Activated CD4-positive, alpha-beta memory T cell treated with anti-CD3 and anti-CD28 coated beads, Interleukin-2, amount 10 ng/mL, durations not matched to agents 7 days and 5 days (primary cell): ENCODE measurements at regions not wholly inside any gene's neighbourhood (a gene's known extent, or its start where the extent isn't known, plus 50 kb on each side); places are given as distances from the start of the nearest gene placed in this dataset.

Experiments used
- CTCF ChIA-PET: fragments of 350-600 bp; sonication (Branson Sonifier 250); formaldehyde crosslinking; loops from one replicate; lab custom pipeline; 2021; ENCODE audit warnings: antibody characterized with exemption, inconsistent platforms; lab: Charles Lee
- POLR2A ChIA-PET: fragments of 350-600 bp; sonication (Branson Sonifier 250); formaldehyde crosslinking; loops from one replicate; lab custom pipeline; 2021; ENCODE audit warnings: antibody characterized with exemption; lab: Charles Lee
- DNase-seq: peaks from one replicate; pipeline ENCODE4 v3.0.0-alpha.2; 2020
- H3K27ac Mint-ChIP-seq: one replicate; pipeline ENCODE4 v1.8.0; 2021; ENCODE audit warnings: mild to moderate bottlenecking, mixed read lengths
- H3K27me3 Mint-ChIP-seq: one replicate; pipeline ENCODE4 v1.8.0; 2021; ENCODE audit warnings: mixed read lengths
- H3K36me3 Mint-ChIP-seq: one replicate; pipeline ENCODE4 v1.8.0; 2021; ENCODE audit warnings: low read depth, mixed read lengths
- H3K4me1 Mint-ChIP-seq: one replicate; pipeline ENCODE4 v1.8.0; 2021; ENCODE audit warnings: mixed read lengths
- H3K4me3 Mint-ChIP-seq: one replicate; pipeline ENCODE4 v1.8.0; 2021; ENCODE audit warnings: mild to moderate bottlenecking, mixed read lengths
- H3K9me3 Mint-ChIP-seq: one replicate; pipeline ENCODE4 v1.8.0; 2021; ENCODE audit warnings: mixed read lengths

GRCh38 chr1:88175120-88175630 lies 508.9 kb upstream of the PKN2 start:
- DNase-seq: no peak

GRCh38 chr1:88175631-88176226 lies 508.3 kb upstream of the PKN2 start:
- Mint-ChIP-seq H3K27me3 (peaks cover 9% of the 10 kb centered on the region), H3K4me1 (no peaks in the 10 kb centered on the region), H3K4me3 (no peak overlapping the region), H3K9me3 (no peaks in the 10 kb centered on the region), H3K27ac (no peak overlapping the region), H3K36me3 (no peaks in the 10 kb centered on the region)
- POLR2A ChIA-PET: no interaction called here
- CTCF ChIA-PET: no interaction called here
- no peak for DNase-seq

More at GRCh38 chr1:88175120-88175630, 508.9 kb upstream of the PKN2 start:
- no peaks in the 10 kb centered on the region for H3K36me3 Mint-ChIP-seq
- peaks cover 9% of the 10 kb centered on the region for H3K27me3 Mint-ChIP-seq
- H3K9me3 Mint-ChIP-seq: no peaks in the 10 kb centered on the region
- ChIA-PET POLR2A (no interaction called here), CTCF (no interaction called here)
- no peaks in the 10 kb centered on the region for H3K4me1 Mint-ChIP-seq
- no peak overlapping the region for H3K4me3 Mint-ChIP-seq
- no peak overlapping the region for H3K27ac Mint-ChIP-seq

- H3K9me3 Mint-ChIP-seq: no peaks in the 10 kb centered on the region
- H3K27me3 Mint-ChIP-seq: peaks cover 7% of the 10 kb centered on the region
- H3K4me1 Mint-ChIP-seq: no peaks in the 10 kb centered on the region
- no peak overlapping the region for H3K4me3 Mint-ChIP-seq
- no peak for DNase-seq
- H3K27ac Mint-ChIP-seq: no peak overlapping the region
- H3K36me3 Mint-ChIP-seq: no peaks in the 10 kb centered on the region
- ChIA-PET CTCF (interaction anchor here (1.0 to 1.6 kb wide), 6 partner anchors 17 to 414 kb away, joined by 3 to 5 read pairs (median 4); no protein-coding TSS in a partner anchor), POLR2A (no interaction called here)
These were observed 504.1 kb upstream of the PKN2 start for GRCh38 chr1:88179943-88180342.

GRCh38 chr1:88180449-88181108 lies 503.5 kb upstream of the PKN2 start:
- Mint-ChIP-seq H3K4me3 (no peak overlapping the region), H3K4me1 (no peaks in the 10 kb centered on the region), H3K27ac (no peak overlapping the region), H3K27me3 (peaks cover 5% of the 10 kb centered on the region), H3K36me3 (no peaks in the 10 kb centered on the region), H3K9me3 (no peaks in the 10 kb centered on the region)
- CTCF ChIA-PET: interaction anchor here (0.6 to 1.6 kb wide), 15 partner anchors 8 to 414 kb away, joined by 3 to 11 read pairs (median 4); no protein-coding TSS in a partner anchor
- POLR2A ChIA-PET: no interaction called here
- peak; percentile 61 for DNase-seq

GRCh38 chr1:88186911-88187310 lies 497.2 kb upstream of the PKN2 start:
- Mint-ChIP-seq H3K27me3 (no peaks in the 10 kb centered on the region), H3K27ac (no peak overlapping the region), H3K36me3 (no peaks in the 10 kb centered on the region), H3K9me3 (no peaks in the 10 kb centered on the region), H3K4me3 (no peak overlapping the region), H3K4me1 (peaks cover 4% of the 10 kb centered on the region)
- no peak for DNase-seq
- ChIA-PET POLR2A (no interaction called here), CTCF (no interaction called here)

- Mint-ChIP-seq H3K36me3 (no peaks in the 10 kb centered on the region), H3K27me3 (peaks cover 2% of the 10 kb centered on the region), H3K9me3 (no peaks in the 10 kb centered on the region), H3K4me3 (no peak overlapping the region), H3K27ac (no peak overlapping the region), H3K4me1 (peaks cover 7% of the 10 kb centered on the region)
- no peak for DNase-seq
- CTCF ChIA-PET: no interaction called here
- POLR2A ChIA-PET: no interaction called here
These were observed 496.0 kb upstream of the PKN2 start for GRCh38 chr1:88188038-88188437.

GRCh38 chr1:88189525-88189924 lies 494.5 kb upstream of the PKN2 start:
- ChIA-PET POLR2A (no interaction called here), CTCF (interaction anchor here (1.2 kb wide), 1 partner anchor 9 kb away, joined by 4 read pairs; no protein-coding TSS in a partner anchor)
- Mint-ChIP-seq H3K36me3 (no peaks in the 10 kb centered on the region), H3K4me1 (peaks cover 7% of the 10 kb centered on the region), H3K27ac (no peak overlapping the region), H3K27me3 (peaks cover 2% of the 10 kb centered on the region), H3K9me3 (no peaks in the 10 kb centered on the region), H3K4me3 (no peak overlapping the region)
- DNase-seq: no peak

GRCh38 chr1:88191917-88192316 lies 492.2 kb upstream of the PKN2 start:
- ChIA-PET CTCF (interaction anchor here (0.8 to 2.1 kb wide), 2 partner anchors 11 kb away, joined by 3 to 11 read pairs; no protein-coding TSS in a partner anchor), POLR2A (no interaction called here)
- no peak overlapping the region for H3K27ac Mint-ChIP-seq

GRCh38 chr1:88194542-88194941 lies 489.5 kb upstream of the PKN2 start:
- H3K36me3 Mint-ChIP-seq: no peaks in the 10 kb centered on the region
- POLR2A ChIA-PET: no interaction called here
- no peak overlapping the region for H3K4me3 Mint-ChIP-seq
- H3K9me3 Mint-ChIP-seq: no peaks in the 10 kb centered on the region
- no peak overlapping the region for H3K27ac Mint-ChIP-seq
- CTCF ChIA-PET: interaction anchor here (0.6 kb wide), 1 partner anchor 1749 kb away, joined by 5 read pairs; no protein-coding TSS in a partner anchor
- no peak for DNase-seq
- H3K4me1 Mint-ChIP-seq: peaks cover 7% of the 10 kb centered on the region
- H3K27me3 Mint-ChIP-seq: peaks cover 5% of the 10 kb centered on the region

More at GRCh38 chr1:88191917-88192316, 492.2 kb upstream of the PKN2 start:
- no peaks in the 10 kb centered on the region for H3K36me3 Mint-ChIP-seq
- DNase-seq: no peak
- H3K9me3 Mint-ChIP-seq: no peaks in the 10 kb centered on the region
- H3K4me1 Mint-ChIP-seq: peaks cover 7% of the 10 kb centered on the region
- peaks cover 4% of the 10 kb centered on the region for H3K27me3 Mint-ChIP-seq
- no peak overlapping the region for H3K4me3 Mint-ChIP-seq

- Mint-ChIP-seq H3K27me3 (peaks cover 1% of the 10 kb centered on the region), H3K27ac (no peak overlapping the region), H3K4me3 (no peak overlapping the region), H3K4me1 (no peaks in the 10 kb centered on the region), H3K36me3 (no peaks in the 10 kb centered on the region), H3K9me3 (no peaks in the 10 kb centered on the region)
- no peak for DNase-seq
- ChIA-PET CTCF (no interaction called here), POLR2A (no interaction called here)
These were observed 483.5 kb upstream of the PKN2 start for GRCh38 chr1:88200545-88200944.

- no peaks in the 10 kb centered on the region for H3K9me3 Mint-ChIP-seq
- no peak for DNase-seq
- H3K4me3 Mint-ChIP-seq: no peak overlapping the region
- ChIA-PET CTCF (no interaction called here), POLR2A (no interaction called here)
- no peak overlapping the region for H3K27ac Mint-ChIP-seq
- no peaks in the 10 kb centered on the region for H3K36me3 Mint-ChIP-seq
- H3K27me3 Mint-ChIP-seq: no peaks in the 10 kb centered on the region
- no peaks in the 10 kb centered on the region for H3K4me1 Mint-ChIP-seq
These were observed 480.0 kb upstream of the PKN2 start for GRCh38 chr1:88204111-88204510.

GRCh38 chr1:88204612-88205167 lies 479.4 kb upstream of the PKN2 start:
- Mint-ChIP-seq H3K27me3 (no peaks in the 10 kb centered on the region), H3K4me1 (no peaks in the 10 kb centered on the region), H3K36me3 (no peaks in the 10 kb centered on the region), H3K27ac (no peak overlapping the region), H3K9me3 (no peaks in the 10 kb centered on the region), H3K4me3 (no peak overlapping the region)
- POLR2A ChIA-PET: no interaction called here
- no peak for DNase-seq
- CTCF ChIA-PET: no interaction called here

- H3K27me3 Mint-ChIP-seq: no peaks in the 10 kb centered on the region
- no peaks in the 10 kb centered on the region for H3K9me3 Mint-ChIP-seq
- peaks cover 10% of the 10 kb centered on the region for H3K4me1 Mint-ChIP-seq
- no peak for DNase-seq
- CTCF ChIA-PET: no interaction called here
- H3K4me3 Mint-ChIP-seq: no peak overlapping the region
- POLR2A ChIA-PET: no interaction called here
- H3K36me3 Mint-ChIP-seq: no peaks in the 10 kb centered on the region
- no peak overlapping the region for H3K27ac Mint-ChIP-seq
These were observed 475.7 kb upstream of the PKN2 start for GRCh38 chr1:88208389-88208788.
